GM12878 (cell line): ENCODE measurements at regions not wholly inside any gene's neighbourhood (a gene's known extent, or its start where the extent isn't known, plus 50 kb on each side); places are given as distances from the start of the nearest gene placed in this dataset.

Experiments
- ATAC-seq: fragments of 200-7000 bp; cut with Tn5 transposase; 3 replicates; pipeline ENCODE4 v1.9.1; 2020; ENCODE audit warnings: mild to moderate bottlenecking, moderate library complexity
- BruUV-seq: library from RNA; stranded (reverse); fragments of 400-500 nt; replicated peaks from 2 replicates; lab custom pipeline; 2021; lab: Mats Ljungman, UMichigan
- CTCF ChIA-PET: fragments of 300-600 bp; sonication (Branson Sonifier 250); formaldehyde crosslinking; extraction: SDS; loops from one replicate; lab custom pipeline; 2021; ENCODE audit warnings: inconsistent platforms; lab: Yijun Ruan, JAX
- POLR2A ChIA-PET: fragments of 350-600 bp; formaldehyde crosslinking; extraction: SDS; loops from one replicate; lab custom pipeline; 2021; ENCODE audit warnings: inconsistent platforms; lab: Charles Lee
- RAD21 ChIA-PET: fragments of 300-600 bp; sonication (Branson Sonifier 250); formaldehyde crosslinking; loops from one replicate; lab custom pipeline; 2023; ENCODE audit warnings: antibody characterized with exemption; ENCODE audit not compliant: unreplicated experiment; lab: Charles Lee
- SMC1A ChIA-PET: fragments of 300-600 bp; sonication (Branson Sonifier 250); formaldehyde crosslinking; loops from one replicate; lab custom pipeline; 2023; ENCODE audit not compliant: unreplicated experiment, uncharacterized antibody; lab: Charles Lee
- DNase-seq: peaks from one replicate; pipeline ENCODE4 v3.0.0-alpha.2; 2011; ENCODE audit warnings: low read depth, low spot score
- FAIRE-seq: peaks from 3 replicates; lab custom pipeline; 2011; peaks lifted over from hg19 to GRCh38; lab: Jason Lieb, UNC
- H2AFZ ChIP-seq: 2 replicates; pipeline ENCODE4 v1.6.0; 2011; ENCODE audit warnings: low read depth, low read length, control low read depth; ENCODE audit not compliant: control insufficient read depth
- H3K27ac ChIP-seq: 2 replicates; pipeline ENCODE4 v1.5.1; 2011; ENCODE audit warnings: control low read depth; ENCODE audit not compliant: control insufficient read depth, insufficient read depth
- H3K27me3 ChIP-seq, 2 experiments: replicated peaks in 1 of 2; 2 replicates each; pipeline versions ENCODE4 v1.6.0 to v1.6.1; 2011; ENCODE audit warnings: low read length in 1 of 2; ENCODE audit not compliant: control insufficient read depth in 2 of 2, insufficient read depth in 2 of 2
- H3K36me3 ChIP-seq, 2 experiments: 2 replicates each; pipeline ENCODE4 v1.5.1; 2011; ENCODE audit warnings: low read length in 1 of 2; ENCODE audit not compliant: control insufficient read depth in 2 of 2, insufficient read depth in 2 of 2
- H3K4me1 ChIP-seq: 2 replicates; pipeline ENCODE4 v1.6.1; 2011; ENCODE audit warnings: mild to moderate bottlenecking, low read length, moderate library complexity, mixed read lengths; ENCODE audit not compliant: control insufficient read depth, insufficient read depth
- H3K4me2 ChIP-seq: 2 replicates; pipeline ENCODE4 v1.6.0; 2011; ENCODE audit warnings: control low read depth; ENCODE audit not compliant: control insufficient read depth, insufficient read depth
- H3K4me3 ChIP-seq: fragments of 200-600 bp; sonication (generic); 2 replicates; pipeline ENCODE4 v1.5.1; 2016
- H3K79me2 ChIP-seq: 2 replicates; pipeline ENCODE4 v1.6.0; 2011; ENCODE audit warnings: low read length; ENCODE audit not compliant: control insufficient read depth, insufficient read depth
- H3K9ac ChIP-seq: 2 replicates; pipeline ENCODE4 v1.8.0; 2011; ENCODE audit warnings: low read length, control low read depth, mixed read lengths; ENCODE audit not compliant: control insufficient read depth, insufficient read depth
- H3K9me3 ChIP-seq: replicated peaks from 3 replicates; pipeline ENCODE4 v1.5.1; 2011; ENCODE audit warnings: mild to moderate bottlenecking, low read length; ENCODE audit not compliant: control insufficient read depth, insufficient read depth
- H4K20me1 ChIP-seq: 2 replicates; pipeline ENCODE4 v1.6.0; 2011; ENCODE audit not compliant: control insufficient read depth, insufficient read depth
- BACH1 ChIP-seq: fragments of 450-650 bp; IDR thresholded peaks from 2 replicates; pipeline ENCODE4 v1.6.1; 2017; ENCODE audit warnings: mild to moderate bottlenecking, borderline replicate concordance
- BHLHE40 ChIP-seq, 2 experiments: fragments of 450-650 bp in 1 of 2; IDR thresholded peaks; 2 replicates each; pipeline ENCODE4 v1.6.1; 2011 to 2017; ENCODE audit warnings: low read depth in 2 of 2, borderline replicate concordance in 1 of 2, improper control_type of control experiment in 1 of 2, low read length in 1 of 2, mild to moderate bottlenecking in 1 of 2
- CREM ChIP-seq: IDR thresholded peaks from 2 replicates; pipeline ENCODE4 v1.6.1; 2014; ENCODE audit warnings: antibody characterized with exemption, low read depth
- IRF4 ChIP-seq: IDR thresholded peaks from 2 replicates; pipeline ENCODE4 v1.6.1; 2011; ENCODE audit warnings: low read depth, low read length
- NFYA ChIP-seq: IDR thresholded peaks from 2 replicates; pipeline ENCODE4 v1.6.1; 2011; ENCODE audit warnings: low read depth, mild to moderate bottlenecking, low read length, improper control_type of control experiment, borderline replicate concordance
- POLR2AphosphoS5 ChIP-seq: IDR thresholded peaks from 2 replicates; pipeline ENCODE4 v1.6.1; 2011; ENCODE audit warnings: mild to moderate bottlenecking, low read length, inconsistent platforms
- RCOR1 ChIP-seq: conservative IDR thresholded peaks from 2 replicates; pipeline ENCODE4 v1.6.1; 2012; ENCODE audit warnings: low read depth, low read length, improper control_type of control experiment
- RELA ChIP-seq: fragments of 450-650 bp; IDR thresholded peaks from 2 replicates; pipeline ENCODE4 v1.8.0; 2014; ENCODE audit warnings: borderline replicate concordance; ENCODE audit not compliant: partially characterized antibody
- RUNX3 ChIP-seq: IDR thresholded peaks from 2 replicates; pipeline ENCODE4 v1.6.1; 2012; ENCODE audit warnings: low read length, inconsistent platforms
- SMAD5 ChIP-seq: IDR thresholded peaks from 2 replicates; pipeline ENCODE4 v1.6.1; 2016; ENCODE audit warnings: antibody characterized with exemption, low read depth
- ZNF274 ChIP-seq: IDR thresholded peaks from one replicate; pipeline ENCODE4 v1.8.0; 2011; ENCODE audit not compliant: insufficient read length, insufficient read depth
- WGBS: methylation state at CpG from one replicate; pipeline ENCODE4 v1.1.6; 2016; ENCODE audit warnings: low lambda C conversion rate; ENCODE audit not compliant: insufficient replicate concordance, insufficient coverage; ENCODE audit errors: missing lambda C conversion rate; 5-methylcytosine and 5-hydroxymethylcytosine counted together
- in situ Hi-C: fragments of 300-500 bp; cut with MboI; formaldehyde crosslinking; loops from 9 replicates; pipeline ENCODE4 v1.14.3; 2018; ENCODE audit warnings: mixed read lengths
- intact Hi-C: fragments of 100-400 bp; cut with micrococcal nuclease; formaldehyde crosslinking; loops from one replicate; pipeline ENCODE4 v1.14.2; 2022; ENCODE audit not compliant: unreplicated experiment
- TF ChIP-seq, protein P1 (sequence below): fragments of 150-350 bp; IDR thresholded peaks from 2 replicates; pipeline ENCODE4 v1.6.1; 2014; ENCODE audit warnings: mild to moderate bottlenecking, low read depth, low read length
- TF ChIP-seq, protein P2 (sequence below): IDR thresholded peaks from 2 replicates; pipeline ENCODE4 v1.6.1; 2011; ENCODE audit warnings: mild to moderate bottlenecking, low read depth, low read length, moderate library complexity; ENCODE audit not compliant: insufficient replicate concordance
- TF ChIP-seq, protein P3 (sequence below): IDR thresholded peaks from 2 replicates; pipeline ENCODE4 v1.6.1; 2012; ENCODE audit warnings: low read depth, low read length, improper control_type of control experiment

DNA sequence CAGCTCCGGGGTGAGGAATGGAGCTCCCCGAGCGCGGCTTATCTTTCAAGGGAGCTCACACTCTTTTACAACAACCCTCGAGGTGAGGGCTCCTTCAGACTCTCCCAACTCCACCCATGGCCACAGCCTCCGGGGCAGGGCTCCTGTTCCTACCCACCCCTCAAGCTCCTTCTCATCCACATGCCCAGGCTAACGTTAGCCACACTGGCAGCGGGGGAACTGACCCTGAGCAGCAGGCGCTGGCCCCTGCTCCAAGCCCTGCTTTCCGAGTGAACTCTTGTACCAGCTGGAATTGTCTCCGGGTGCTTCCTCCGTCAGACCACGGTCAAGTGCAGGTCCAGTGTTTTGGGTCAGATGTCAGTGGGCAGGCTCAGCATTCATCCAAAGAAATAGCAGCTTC lies 89.4 kb downstream of the ANKRD10 start:
- no peaks in the 10 kb centered on the region for H3K36me3 ChIP-seq

More for the DNA sequence above, 89.4 kb downstream of the ANKRD10 start:
- ChIA-PET CTCF (interaction anchor here (0.5 to 1.1 kb wide), 2 partner anchors 34 to 255 kb away, joined by 3 read pairs; no protein-coding TSS in a partner anchor), RAD21 (no interaction called here), SMC1A (no interaction called here), POLR2A (no interaction called here)
- intact Hi-C loops: no loop called here
- Histone ChIP-seq H4K20me1 (no peaks in the 10 kb centered on the region), H3K4me2 (no peak overlapping the region), H3K9ac (no peak overlapping the region), H3K9me3 (no peaks in the 10 kb centered on the region), H3K27me3 (no peaks in the 10 kb centered on the region), H2AFZ (no peak overlapping the region), H3K79me2 (no peaks in the 10 kb centered on the region), H3K4me1 (no peaks in the 10 kb centered on the region), H3K4me3 (no peak overlapping the region), H3K27ac (no peak overlapping the region)
- in situ Hi-C loops: no loop called here
- DNase-seq (no peak), FAIRE-seq (no peak), ATAC-seq (no peak)
- WGBS: 60% methylated on average over 13 of the region's 13 CpGs
- TF ChIP-seq, protein P1, sequence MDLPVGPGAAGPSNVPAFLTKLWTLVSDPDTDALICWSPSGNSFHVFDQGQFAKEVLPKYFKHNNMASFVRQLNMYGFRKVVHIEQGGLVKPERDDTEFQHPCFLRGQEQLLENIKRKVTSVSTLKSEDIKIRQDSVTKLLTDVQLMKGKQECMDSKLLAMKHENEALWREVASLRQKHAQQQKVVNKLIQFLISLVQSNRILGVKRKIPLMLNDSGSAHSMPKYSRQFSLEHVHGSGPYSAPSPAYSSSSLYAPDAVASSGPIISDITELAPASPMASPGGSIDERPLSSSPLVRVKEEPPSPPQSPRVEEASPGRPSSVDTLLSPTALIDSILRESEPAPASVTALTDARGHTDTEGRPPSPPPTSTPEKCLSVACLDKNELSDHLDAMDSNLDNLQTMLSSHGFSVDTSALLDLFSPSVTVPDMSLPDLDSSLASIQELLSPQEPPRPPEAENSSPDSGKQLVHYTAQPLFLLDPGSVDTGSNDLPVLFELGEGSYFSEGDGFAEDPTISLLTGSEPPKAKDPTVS: no peak
- no peak for TF ChIP-seq BACH1
- no peak for TF ChIP-seq RCOR1
- no peak for TF ChIP-seq NFYA
- TF ChIP-seq CREM: no peak
- no peak for TF ChIP-seq ZNF274
- no peak for TF ChIP-seq POLR2AphosphoS5
- TF ChIP-seq RELA: no peak
- TF ChIP-seq SMAD5: no peak
- TF ChIP-seq, protein P2, sequence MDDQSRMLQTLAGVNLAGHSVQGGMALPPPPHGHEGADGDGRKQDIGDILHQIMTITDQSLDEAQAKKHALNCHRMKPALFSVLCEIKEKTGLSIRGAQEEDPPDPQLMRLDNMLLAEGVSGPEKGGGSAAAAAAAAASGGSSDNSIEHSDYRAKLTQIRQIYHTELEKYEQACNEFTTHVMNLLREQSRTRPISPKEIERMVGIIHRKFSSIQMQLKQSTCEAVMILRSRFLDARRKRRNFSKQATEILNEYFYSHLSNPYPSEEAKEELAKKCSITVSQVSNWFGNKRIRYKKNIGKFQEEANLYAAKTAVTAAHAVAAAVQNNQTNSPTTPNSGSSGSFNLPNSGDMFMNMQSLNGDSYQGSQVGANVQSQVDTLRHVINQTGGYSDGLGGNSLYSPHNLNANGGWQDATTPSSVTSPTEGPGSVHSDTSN: no peak
- no peak for TF ChIP-seq RUNX3
- TF ChIP-seq, protein P3, sequence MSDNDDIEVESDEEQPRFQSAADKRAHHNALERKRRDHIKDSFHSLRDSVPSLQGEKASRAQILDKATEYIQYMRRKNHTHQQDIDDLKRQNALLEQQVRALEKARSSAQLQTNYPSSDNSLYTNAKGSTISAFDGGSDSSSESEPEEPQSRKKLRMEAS: no peak
- TF ChIP-seq IRF4: no peak
- TF ChIP-seq BHLHE40 (IDR thresholded peaks at IDR 0.05; ENCODE audit: borderline replicate concordance in 1 of 2, low read depth in 2 of 2, low read length in 1 of 2): no peak
- BruUV-seq: no TSS peak
